GM21423 (cell line): ENCODE measurements at regions not wholly inside any gene's neighbourhood (a gene's known extent, or its start where the extent isn't known, plus 50 kb on each side); places are given as distances from the start of the nearest gene placed in this dataset.

ENCODE experiments used
- ATAC-seq: cut with Tn5 transposase; IDR thresholded peaks from one replicate; pipeline ENCODE4 v1.9.1; 2021; ENCODE audit warnings: mild to moderate bottlenecking, moderate library complexity; ENCODE audit not compliant: unreplicated experiment

- ATAC-seq, result no peak
Observed at GRCh38 chr16:64138621-64139020, 983.2 kb downstream of the CDH11 start.

- ATAC-seq, result no peak
Observed at GRCh38 chr16:64138006-64138405, 983.9 kb downstream of the CDH11 start.

- ATAC-seq, result no peak
Observed at GRCh38 chr16:64136743-64137142, 985.1 kb downstream of the CDH11 start.

- no peak for ATAC-seq
Observed at GRCh38 chr16:64136314-64136713, 985.5 kb downstream of the CDH11 start.

GRCh38 chr16:64133366-64133765 is 988.5 kb downstream of the CDH11 start:
- ATAC-seq, result no peak

GRCh38 chr16:64132759-64133361 is 989.0 kb downstream of the CDH11 start:
- ATAC-seq, result no peak

GRCh38 chr16:64132190-64132589 is 989.7 kb downstream of the CDH11 start:
- ATAC-seq, result no peak

GRCh38 chr16:64131423-64131822 is 990.4 kb downstream of the CDH11 start:
- ATAC-seq, result no peak

- no peak for ATAC-seq
Observed at GRCh38 chr16:64130140-64130539, 991.7 kb downstream of the CDH11 start.

GRCh38 chr16:64122177-64122576 is 999.7 kb downstream of the CDH11 start:
- no peak for ATAC-seq

- ATAC-seq, result no peak
Observed at GRCh38 chr16:64121473-64121872, 1000.4 kb downstream of the CDH11 start.

- ATAC-seq, result no peak
Observed at GRCh38 chr16:64116151-64116550, 1005.7 kb downstream of the CDH11 start.

- ATAC-seq, result no peak
Observed at GRCh38 chr16:64109241-64109640, 1012.6 kb downstream of the CDH11 start.

- ATAC-seq, result no peak
Observed at GRCh38 chr16:64102654-64103053, 1019.2 kb downstream of the CDH11 start.

GRCh38 chr16:64098451-64098850 is 1023.4 kb downstream of the CDH11 start:
- no peak for ATAC-seq

GRCh38 chr16:64096689-64097088 is 1025.2 kb downstream of the CDH11 start:
- ATAC-seq, result no peak

- no peak for ATAC-seq
Observed at GRCh38 chr16:64094992-64095634, 1026.8 kb downstream of the CDH11 start.

- ATAC-seq, result no peak
Observed at GRCh38 chr16:64094181-64094965, 1027.5 kb downstream of the CDH11 start.

- no peak for ATAC-seq
Observed at GRCh38 chr16:64092271-64092670, 1029.6 kb downstream of the CDH11 start.

- no peak for ATAC-seq
Observed at GRCh38 chr16:64090327-64090726, 1031.5 kb downstream of the CDH11 start.

GRCh38 chr16:64089697-64090096 is 1032.2 kb downstream of the CDH11 start:
- ATAC-seq, result no peak

GRCh38 chr16:64088838-64089237 is 1033.0 kb downstream of the CDH11 start:
- ATAC-seq, result no peak
